ENCODE measurements at regions not wholly inside any gene's neighbourhood (a gene's known extent, or its start where the extent isn't known, plus 50 kb on each side); places are given as distances from the start of the nearest gene placed in this dataset.

DNA sequence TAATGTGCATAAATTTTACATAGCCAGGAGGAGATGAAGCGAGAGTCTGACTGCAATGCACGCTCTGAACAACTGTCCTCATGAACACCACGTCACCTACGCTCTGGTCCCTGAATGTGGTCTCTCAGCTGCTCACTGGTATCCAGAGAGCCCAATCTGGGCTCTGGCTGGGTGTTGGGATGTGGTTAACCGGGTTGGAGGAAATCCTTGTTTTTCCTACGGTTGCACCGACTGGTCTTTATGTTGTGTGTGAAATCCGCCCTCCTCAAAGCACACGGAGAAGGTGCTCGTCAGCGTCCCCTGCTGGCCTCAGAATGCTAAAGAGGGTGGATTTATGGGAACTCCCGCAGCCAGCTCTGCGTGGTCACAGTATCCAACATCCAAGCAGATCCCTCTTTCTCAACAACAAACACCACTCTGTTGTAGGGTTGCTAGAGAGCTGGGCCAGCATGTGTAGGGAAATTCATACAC lies 51.8 kb upstream of the FAM89A start:
- no peak overlapping the region for H3K4me3 ChIP-seq (ENCODE audit: control insufficient read depth in 1 of 2, extremely low read depth in 1 of 2, low read length in 1 of 2)
- no peak overlapping the region for H3K4me3 Mint-ChIP-seq
- H3K36me3 Mint-ChIP-seq = no peaks in the 10 kb centered on the region
- no peaks in the 10 kb centered on the region for H3K36me3 ChIP-seq (ENCODE audit: control insufficient read depth in 2 of 2, extremely low read depth in 1 of 2, insufficient read depth in 1 of 2, low read length in 1 of 2)
- H3K27ac Mint-ChIP-seq = no peak overlapping the region
- ATAC-seq (replicated peaks in 1 of 4) (no peak), DNase-seq (peak in 26 of 35 experiments; percentile 5 to 60 (median 20))
- no peaks in the 10 kb centered on the region for H3K9me3 Mint-ChIP-seq
- no peaks in the 10 kb centered on the region for H3K4me1 ChIP-seq (ENCODE audit: control insufficient read depth in 1 of 2, extremely low read depth in 1 of 2, insufficient read depth in 2 of 2, low read length in 2 of 2)
- peaks cover 0 to 17% of the 10 kb centered on the region in 2 experiments for H3K27me3 ChIP-seq (replicated peaks in 1 of 2; ENCODE audit: control insufficient read depth in 2 of 2, extremely low read depth in 1 of 2, insufficient read depth in 2 of 2, low read length in 1 of 2)
- H3K27ac ChIP-seq (ENCODE audit: low read length) = no peak overlapping the region
- H3K27me3 Mint-ChIP-seq = peaks cover 31 to 35% of the 10 kb centered on the region in 2 donors
- H3K4me1 Mint-ChIP-seq = no peaks in the 10 kb centered on the region
- CTCF ChIA-PET = interaction anchor here (1.1 to 1.4 kb wide), 2 partner anchors 156 to 176 kb away, joined by 3 to 6 read pairs; no protein-coding TSS in a partner anchor
- 68% methylated on average over 7 of the region's 13 CpGs for WGBS (ENCODE audit: insufficient coverage)
- POLR2A ChIA-PET = no interaction called here
- no peaks in the 10 kb centered on the region for H3K9me3 ChIP-seq

DNA sequence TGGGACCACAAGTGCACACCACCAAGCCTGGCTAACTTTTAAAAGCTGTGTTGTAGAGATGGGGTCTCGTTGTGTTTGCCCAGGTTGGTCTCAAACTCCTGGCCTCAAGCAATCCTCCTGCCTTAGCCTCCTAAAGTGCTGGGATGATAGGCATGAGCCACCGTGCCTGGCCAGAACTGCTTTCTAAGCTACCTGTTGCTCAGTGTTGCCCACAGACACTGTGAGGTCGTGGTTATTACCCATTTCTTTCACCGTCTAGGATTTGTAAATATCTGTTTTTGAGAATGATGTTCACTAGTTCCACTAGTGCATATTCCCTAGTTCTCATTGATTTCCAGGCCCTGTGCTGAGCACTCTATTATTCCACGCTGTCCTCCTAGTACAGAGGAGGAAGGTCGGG lies 51.4 kb upstream of the FAM89A start:
- H3K9me3 ChIP-seq = no peaks in the 10 kb centered on the region
- DNase-seq = no peak
- H3K36me3 ChIP-seq (ENCODE audit: control insufficient read depth in 2 of 2, extremely low read depth in 1 of 2, insufficient read depth in 1 of 2, low read length in 1 of 2) = no peaks in the 10 kb centered on the region
- no peaks in the 10 kb centered on the region for H3K4me1 Mint-ChIP-seq
- no peaks in the 10 kb centered on the region for H3K36me3 Mint-ChIP-seq
- no peak overlapping the region for H3K4me3 Mint-ChIP-seq
- peaks cover 33 to 34% of the 10 kb centered on the region in 2 donors for H3K27me3 Mint-ChIP-seq
- H3K27ac Mint-ChIP-seq = no peak overlapping the region
- WGBS (ENCODE audit: insufficient coverage) = 71% methylated on average over 1 of the region's 6 CpGs
- H3K9me3 Mint-ChIP-seq = no peaks in the 10 kb centered on the region
- ATAC-seq (replicated peaks in 1 of 4) = no peak
- no peak overlapping the region for H3K4me3 ChIP-seq (ENCODE audit: control insufficient read depth in 1 of 2, extremely low read depth in 1 of 2, low read length in 1 of 2)
- POLR2A ChIA-PET = no interaction called here
- H3K27ac ChIP-seq (ENCODE audit: low read length) = no peak overlapping the region
- peaks cover 0 to 17% of the 10 kb centered on the region in 2 experiments for H3K27me3 ChIP-seq (replicated peaks in 1 of 2; ENCODE audit: control insufficient read depth in 2 of 2, extremely low read depth in 1 of 2, insufficient read depth in 2 of 2, low read length in 1 of 2)
- H3K4me1 ChIP-seq (ENCODE audit: control insufficient read depth in 1 of 2, extremely low read depth in 1 of 2, insufficient read depth in 2 of 2, low read length in 2 of 2) = no peaks in the 10 kb centered on the region
- CTCF ChIA-PET = interaction anchor here in 1 of 2 donors (1.4 kb wide), 1 partner anchor 175 kb away, joined by 6 read pairs; no protein-coding TSS in a partner anchor

Data from T-cell (primary cell).